CD14-positive monocyte (primary cell): ENCODE measurements at regions not wholly inside any gene's neighbourhood (a gene's known extent, or its start where the extent isn't known, plus 50 kb on each side); places are given as distances from the start of the nearest gene placed in this dataset.
A peak's percentile ranks its signal among the peaks of the same experiment; 100 is the strongest.

Experiments
- DNase-seq, 3 donors: peaks; one replicate each; pipeline ENCODE4 v3.0.0-alpha.2; 2011 to 2022
- H2AFZ ChIP-seq: 2 replicates; pipeline ENCODE4 v1.6.0; 2012; ENCODE audit warnings: mild to moderate bottlenecking, low read depth, low read length, inconsistent platforms; ENCODE audit not compliant: insufficient read depth, poor library complexity, severe bottlenecking
- H3K27ac ChIP-seq, 2 donors: 1 replicate in 1 of 2; 2 replicates in 1 of 2; pipeline ENCODE4 v1.5.1; 2012 to 2013; ENCODE audit warnings: low read length in 2 of 2, control low read depth in 1 of 2, inconsistent platforms in 1 of 2, low read depth in 1 of 2, mild to moderate bottlenecking in 1 of 2
- H3K27me3 ChIP-seq, 2 donors: one replicate each; pipeline versions ENCODE4 v1.6.0 to v1.6.1; 2011 to 2013; ENCODE audit warnings: low read length in 2 of 2; ENCODE audit not compliant: control insufficient read depth in 2 of 2, insufficient read depth in 2 of 2
- H3K36me3 ChIP-seq, 2 donors: replicated peaks in 1 of 2; 1 replicate in 1 of 2; 2 replicates in 1 of 2; pipeline versions ENCODE4 v1.5.1 to v1.6.1; 2012 to 2013; ENCODE audit warnings: low read length in 2 of 2, control low read depth in 1 of 2, inconsistent platforms in 1 of 2, mild to moderate bottlenecking in 1 of 2; ENCODE audit not compliant: insufficient read depth in 2 of 2, control insufficient read depth in 1 of 2
- H3K4me1 ChIP-seq, 2 donors: 1 replicate in 1 of 2; 2 replicates in 1 of 2; pipeline versions ENCODE4 v1.5.1 to v1.6.1; 2012 to 2013; ENCODE audit warnings: low read length in 2 of 2, control low read depth in 1 of 2, inconsistent platforms in 1 of 2, mild to moderate bottlenecking in 1 of 2, moderate library complexity in 1 of 2; ENCODE audit not compliant: insufficient read depth in 2 of 2, control insufficient read depth in 1 of 2
- H3K4me2 ChIP-seq: replicated peaks from 2 replicates; pipeline ENCODE3; 2012; ENCODE audit warnings: low read length, moderate library complexity, mild to moderate bottlenecking; ENCODE audit not compliant: poor library complexity, severe bottlenecking; ENCODE audit errors: extremely low read depth
- H3K4me3 ChIP-seq, 3 experiments: fragments of 200-600 bp in 1 of 3; sonication (generic) in 1 of 3; replicated peaks in 1 of 3; 1 replicate in 2 of 3; 2 replicates in 1 of 3; pipeline ENCODE4 v1.5.1; 2011 to 2013; ENCODE audit warnings: low read length in 3 of 3, mild to moderate bottlenecking in 3 of 3, control low read depth in 2 of 3, low read depth in 2 of 3, inconsistent platforms in 1 of 3, moderate library complexity in 1 of 3
- H3K79me2 ChIP-seq: 2 replicates; pipeline ENCODE4 v1.6.0; 2012; ENCODE audit warnings: mild to moderate bottlenecking, control low read depth, inconsistent platforms, low read length, moderate library complexity; ENCODE audit not compliant: insufficient read depth
- H3K9ac ChIP-seq: 2 replicates; pipeline ENCODE4 v1.6.0; 2017; ENCODE audit warnings: low read length, mild to moderate bottlenecking; ENCODE audit not compliant: insufficient read depth, poor library complexity, severe bottlenecking
- H3K9me3 ChIP-seq, 2 donors: replicated peaks in 1 of 2; 1 replicate in 1 of 2; 2 replicates in 1 of 2; pipeline versions ENCODE4 v1.5.1 to v1.6.1; 2012 to 2013; ENCODE audit warnings: low read length in 2 of 2, control low read depth in 1 of 2; ENCODE audit not compliant: control insufficient read depth in 1 of 2, insufficient read depth in 1 of 2
- H4K20me1 ChIP-seq: 2 replicates; pipeline ENCODE4 v1.6.0; 2012; ENCODE audit warnings: mild to moderate bottlenecking, low read length, control low read depth, moderate library complexity; ENCODE audit not compliant: insufficient read depth
- H3K27ac Mint-ChIP-seq, 7 donors: one replicate each; pipeline ENCODE4 v1.8.0; 2020; ENCODE audit warnings: mild to moderate bottlenecking in 7 of 7, mixed read lengths in 7 of 7, moderate library complexity in 6 of 7, inconsistent platforms in 2 of 7
- H3K27me3 Mint-ChIP-seq, 3 donors: one replicate each; pipeline ENCODE4 v1.8.0; 2021 to 2022; ENCODE audit warnings: low read depth in 3 of 3, mild to moderate bottlenecking in 3 of 3, mixed read lengths in 3 of 3, moderate library complexity in 3 of 3, inconsistent platforms in 1 of 3
- H3K36me3 Mint-ChIP-seq, 2 donors: one replicate each; pipeline ENCODE4 v1.8.0; 2020; ENCODE audit warnings: mixed read lengths in 2 of 2, inconsistent platforms in 1 of 2, mild to moderate bottlenecking in 1 of 2
- H3K4me1 Mint-ChIP-seq: one replicate; pipeline ENCODE4 v1.8.0; 2020; ENCODE audit warnings: mild to moderate bottlenecking, mixed read lengths
- H3K4me3 Mint-ChIP-seq, 2 donors: one replicate each; pipeline ENCODE4 v1.8.0; 2020; ENCODE audit warnings: mild to moderate bottlenecking in 2 of 2, mixed read lengths in 2 of 2, moderate library complexity in 1 of 2
- H3K9me3 Mint-ChIP-seq, 7 donors: one replicate each; pipeline ENCODE4 v1.8.0; 2020 to 2022; ENCODE audit warnings: mixed read lengths in 7 of 7, mild to moderate bottlenecking in 6 of 7, moderate library complexity in 6 of 7, inconsistent platforms in 2 of 7
- CTCF ChIP-seq: fragments of 200-600 bp; IDR thresholded peaks from one replicate; pipeline ENCODE4 v1.8.0; 2022; ENCODE audit warnings: antibody characterized with exemption, mild to moderate bottlenecking
- WGBS: methylation state at CpG from one replicate; pipeline ENCODE4 v1.1.5; 2013; ENCODE audit warnings: missing lambda C conversion rate; ENCODE audit not compliant: insufficient coverage; 5-methylcytosine and 5-hydroxymethylcytosine counted together
- intact Hi-C, 2 donors: fragments of 100-400 bp; cut with micrococcal nuclease; formaldehyde crosslinking; loops; one replicate each; pipeline versions ENCODE4 v1.15.0 to v1.15.1; 2023

- H3K4me3 ChIP-seq, result no peak overlapping the region
- H3K9ac ChIP-seq, result no peak overlapping the region
- H3K9me3 ChIP-seq, result no peaks in the 10 kb centered on the region
- no peak for TF ChIP-seq CTCF
- WGBS, result 86% methylated on average over 12 of the region's 22 CpGs
- no peaks in the 10 kb centered on the region for H4K20me1 ChIP-seq
- Mint-ChIP-seq H3K27ac (peak overlapping the region in 1 of 7 donors; percentile 43), H3K36me3 (no peaks in the 10 kb centered on the region), H3K4me3 (no peak overlapping the region), H3K9me3 (peaks cover 0 to 3% (median 0%) of the 10 kb centered on the region in 7 donors), H3K27me3 (peaks cover 24 to 31% (median 25%) of the 10 kb centered on the region in 3 donors), H3K4me1 (peaks cover 4% of the 10 kb centered on the region)
- no peak overlapping the region for H3K4me2 ChIP-seq
- intact Hi-C loops, result no loop called here
- H2AFZ ChIP-seq, result no peak overlapping the region
- H3K79me2 ChIP-seq, result no peaks in the 10 kb centered on the region
- no peak for DNase-seq
- H3K4me1 ChIP-seq, result no peaks in the 10 kb centered on the region
- H3K36me3 ChIP-seq, result no peaks in the 10 kb centered on the region
- no peak overlapping the region for H3K27ac ChIP-seq
- peaks cover 0 to 4% of the 10 kb centered on the region in 2 donors for H3K27me3 ChIP-seq
Observed at GRCh38 chr11:134535029-134536025, 123.3 kb upstream of the B3GAT1 start.

GRCh38 chr11:134533511-134533910 is 121.5 kb upstream of the B3GAT1 start:
- Mint-ChIP-seq H3K36me3 (no peaks in the 10 kb centered on the region), H3K9me3 (no peaks in the 10 kb centered on the region), H3K4me3 (no peak overlapping the region), H3K27ac (no peak overlapping the region), H3K4me1 (peaks cover 4% of the 10 kb centered on the region), H3K27me3 (peaks cover 24 to 31% (median 25%) of the 10 kb centered on the region in 3 donors)
- no peaks in the 10 kb centered on the region for H4K20me1 ChIP-seq
- TF ChIP-seq CTCF, result no peak
- WGBS, result 93% methylated on average over 7 of the region's 7 CpGs
- H3K4me3 ChIP-seq, result no peak overlapping the region
- H3K4me1 ChIP-seq, result no peaks in the 10 kb centered on the region
- H3K36me3 ChIP-seq, result no peaks in the 10 kb centered on the region
- H3K27ac ChIP-seq, result no peak overlapping the region
- H3K9me3 ChIP-seq, result no peaks in the 10 kb centered on the region
- no peak overlapping the region for H3K4me2 ChIP-seq
- no peak overlapping the region for H3K9ac ChIP-seq
- no peaks in the 10 kb centered on the region for H3K79me2 ChIP-seq
- no peak overlapping the region for H2AFZ ChIP-seq
- intact Hi-C loops, result no loop called here
- H3K27me3 ChIP-seq, result peaks cover 0 to 4% of the 10 kb centered on the region in 2 donors
- no peak for DNase-seq
